Esophagus muscularis mucosa (tissue), 4 donors: ENCODE measurements at regions not wholly inside any gene's neighbourhood (a gene's known extent, or its start where the extent isn't known, plus 50 kb on each side); places are given as distances from the start of the nearest gene placed in this dataset.
"Not testable (repeated sequence)": the region's sequence is repeated elsewhere in the genome, so short reads cannot be mapped to it uniquely, and the experiment has no call there.

Source experiments
- DNase-seq: peaks from one replicate; pipeline ENCODE4 v3.0.0-alpha.2; 2017; ENCODE audit errors: extremely low spot score
- H3K27ac ChIP-seq, 4 donors: fragments of 200-600 bp; sonication (generic); replicated peaks in 1 of 4; 1 replicate in 3 of 4; 2 replicates in 1 of 4; pipeline ENCODE4 v1.5.1; 2016 to 2019; ENCODE audit warnings: mild to moderate bottlenecking in 1 of 4
- H3K27me3 ChIP-seq, 4 donors: fragments of 200-600 bp; sonication (generic); one replicate each; pipeline versions ENCODE4 v1.5.1 to v1.6.0; 2016 to 2019
- H3K36me3 ChIP-seq, 4 donors: fragments of 200-600 bp; sonication (generic); one replicate each; pipeline ENCODE4 v1.5.1; 2016 to 2019
- H3K4me1 ChIP-seq, 4 donors: fragments of 200-600 bp; sonication (generic); one replicate each; pipeline ENCODE4 v1.5.1; 2016 to 2019
- H3K4me3 ChIP-seq, 4 donors: fragments of 200-600 bp; sonication (generic); 1 replicate in 2 of 4; 2 replicates in 2 of 4; pipeline ENCODE4 v1.5.1; 2016 to 2019; ENCODE audit warnings: mild to moderate bottlenecking in 4 of 4, moderate library complexity in 1 of 4
- H3K9me3 ChIP-seq, 4 donors: fragments of 200-600 bp; sonication (generic); 1 replicate in 3 of 4; 2 replicates in 1 of 4; pipeline ENCODE4 v1.5.1; 2016 to 2019
- CTCF ChIP-seq, 3 experiments: fragments of 200-600 bp in 2 of 3; fragments of 450-650 bp in 1 of 3; sonication (generic) in 2 of 3; IDR thresholded peaks; one replicate each; pipeline ENCODE4 v1.5.1; 2017 to 2019; ENCODE audit warnings: antibody characterized with exemption in 3 of 3, mild to moderate bottlenecking in 2 of 3, moderate library complexity in 1 of 3
- EP300 ChIP-seq: sonication (generic); formaldehyde crosslinking; IDR thresholded peaks from one replicate; pipeline ENCODE4 v1.6.1; 2017; ENCODE audit warnings: antibody characterized with exemption
- POLR2A ChIP-seq: fragments of 450-650 bp; IDR thresholded peaks from one replicate; pipeline ENCODE4 v1.6.1; 2017; ENCODE audit warnings: antibody characterized with exemption, moderate library complexity, mild to moderate bottlenecking, low read depth
- POLR2AphosphoS5 ChIP-seq, 2 donors: sonication (generic); formaldehyde crosslinking; IDR thresholded peaks; one replicate each; pipeline ENCODE4 v1.6.1; 2017; ENCODE audit warnings: antibody characterized with exemption in 2 of 2
- WGBS: methylation state at CpG from one replicate; pipeline ENCODE4 v1.1.5; 2018; 5-methylcytosine and 5-hydroxymethylcytosine counted together
- intact Hi-C: fragments of 100-400 bp; cut with DNase I; formaldehyde crosslinking; loops from one replicate; pipeline ENCODE4 v1.15.1; 2023

- Histone ChIP-seq H3K36me3 (no peaks in the 10 kb centered on the region), H3K4me3 (no peak overlapping the region), H3K27me3 (no peaks in the 10 kb centered on the region), H3K27ac (no peak overlapping the region), H3K9me3 (no peaks in the 10 kb centered on the region), H3K4me1 (no peaks in the 10 kb centered on the region)
- TF ChIP-seq POLR2AphosphoS5 (IDR thresholded peaks at IDR 0.05), result no peak
- no peak for TF ChIP-seq EP300
- no peak for TF ChIP-seq CTCF (IDR thresholded peaks at IDR 0.05)
- TF ChIP-seq POLR2A, result no peak
- WGBS, result 58% methylated on average over 1 of the region's 1 CpG
- intact Hi-C loops, result no loop called here
- no peak for DNase-seq
Measured at GRCh38 chrX:87105131-87105530, 412.5 kb upstream of the KLHL4 start.

- intact Hi-C loops, result no loop called here
- no peaks in the 10 kb centered on the region for H3K9me3 ChIP-seq
- no peak for DNase-seq
- H3K27me3 ChIP-seq, result no peaks in the 10 kb centered on the region
- no peak overlapping the region for H3K27ac ChIP-seq
- no peaks in the 10 kb centered on the region for H3K36me3 ChIP-seq
- TF ChIP-seq POLR2A (no peak), POLR2AphosphoS5 (IDR thresholded peaks at IDR 0.05) (no peak), CTCF (IDR thresholded peaks at IDR 0.05) (no peak), EP300 (no peak)
- H3K4me1 ChIP-seq, result no peaks in the 10 kb centered on the region
- no peak overlapping the region for H3K4me3 ChIP-seq
- WGBS, result no CpG with 5 or more reads among the region's 2 CpGs
Measured at GRCh38 chrX:87110142-87110541, 407.5 kb upstream of the KLHL4 start.

GRCh38 chrX:87140800-87141483 is 376.7 kb upstream of the KLHL4 start:
- WGBS, result 69% methylated on average over 18 of the region's 18 CpGs
- DNase-seq, result no peak
- Histone ChIP-seq H3K27me3 (no peaks in the 10 kb centered on the region), H3K36me3 (no peaks in the 10 kb centered on the region), H3K4me3 (no peak overlapping the region), H3K4me1 (no peaks in the 10 kb centered on the region), H3K27ac (no peak overlapping the region), H3K9me3 (no peaks in the 10 kb centered on the region)
- intact Hi-C loops, result no loop called here
- TF ChIP-seq CTCF (IDR thresholded peaks at IDR 0.05) (no peak), POLR2A (no peak), POLR2AphosphoS5 (IDR thresholded peaks at IDR 0.05) (no peak)

- Histone ChIP-seq H3K4me1 (no peaks in the 10 kb centered on the region), H3K27ac (no peak overlapping the region), H3K4me3 (no peak overlapping the region), H3K36me3 (no peaks in the 10 kb centered on the region), H3K27me3 (no peaks in the 10 kb centered on the region), H3K9me3 (peaks cover 0 to 5% (median 0%) of the 10 kb centered on the region in 4 donors)
- DNase-seq, result no peak
- no peak for TF ChIP-seq POLR2A
- 76% methylated on average over 4 of the region's 4 CpGs for WGBS
- intact Hi-C loops, result no loop called here
Measured at GRCh38 chrX:87160435-87161010, 357.1 kb upstream of the KLHL4 start.

GRCh38 chrX:87167841-87168240 is 349.8 kb upstream of the KLHL4 start:
- intact Hi-C loops, result no loop called here

GRCh38 chrX:87178009-87178408 is 339.6 kb upstream of the KLHL4 start:
- H3K4me3 ChIP-seq, H3K9me3 ChIP-seq, H3K36me3 ChIP-seq, H3K4me1 ChIP-seq, intact Hi-C loops, DNase-seq, H3K27me3 ChIP-seq, H3K27ac ChIP-seq: not testable (repeated sequence)

More at GRCh38 chrX:87167841-87168240, 349.8 kb upstream of the KLHL4 start:
- TF ChIP-seq EP300 (no peak), POLR2A (no peak), POLR2AphosphoS5 (IDR thresholded peaks at IDR 0.05) (no peak), CTCF (IDR thresholded peaks at IDR 0.05) (no peak)
- Histone ChIP-seq H3K4me3 (no peak overlapping the region), H3K27ac (no peak overlapping the region), H3K36me3 (no peaks in the 10 kb centered on the region), H3K27me3 (no peaks in the 10 kb centered on the region), H3K4me1 (no peaks in the 10 kb centered on the region), H3K9me3 (no peaks in the 10 kb centered on the region)
- DNase-seq, result no peak
